ENCODE measurements at regions not wholly inside any gene's neighbourhood (a gene's known extent, or its start where the extent isn't known, plus 50 kb on each side); places are given as distances from the start of the nearest gene placed in this dataset.

GRCh38 chr3:159432682-159433340 is 555.8 kb upstream of the IL12A start (continued):
- TF ChIP-seq PRDM2 (tag by site-specific recombination; IDR thresholded peaks at IDR 0.05; ENCODE audit: borderline replicate concordance) (no peak), ZNF529 (tag by site-specific recombination; IDR thresholded peaks at IDR 0.05; ENCODE audit: insufficient replicate concordance) (no peak), KLF1 (tag by site-specific recombination; IDR thresholded peaks at IDR 0.05) (no peak), ZFHX2 (tag by site-specific recombination; conservative IDR thresholded peaks at IDR 0.05) (no peak), SP3 (tag by site-specific recombination; IDR thresholded peaks at IDR 0.05) (no peak), HOXA7 (CRISPR knock-in tag; IDR thresholded peaks at IDR 0.05; ENCODE audit: borderline replicate concordance) (no peak)

- TF ChIP-seq ZNF354C (tag by site-specific recombination; IDR thresholded peaks at IDR 0.05; ENCODE audit: borderline replicate concordance, low read depth) (no peak), ZNF560 (tag by site-specific recombination; IDR thresholded peaks at IDR 0.05; ENCODE audit: borderline replicate concordance) (no peak), ZBTB6 (tag by site-specific recombination; IDR thresholded peaks at IDR 0.05) (no peak), ZNF302 (tag by site-specific recombination; IDR thresholded peaks at IDR 0.05; ENCODE audit: low read depth) (no peak), PRDM6 (tag by site-specific recombination; IDR thresholded peaks at IDR 0.05) (no peak), ZNF548 (tag by site-specific recombination; IDR thresholded peaks at IDR 0.05) (no peak)
- ChIA-PET POLR2A (no interaction called here), CTCF (no interaction called here)
- no peak overlapping the region for H3K27ac ChIP-seq (ENCODE audit: extremely low read depth, low read depth, low read length)
- no peaks in the 10 kb centered on the region for H3K36me3 ChIP-seq (ENCODE audit: control insufficient read depth in 2 of 2, insufficient read depth in 1 of 2, low read length in 2 of 2)
- H3K4me3 ChIP-seq (ENCODE audit: low read depth, low read length) = no peak overlapping the region
- no peaks in the 10 kb centered on the region for H3K4me1 ChIP-seq (ENCODE audit: control insufficient read depth, insufficient read depth, low read length)
- no peaks in the 10 kb centered on the region for H3K9me3 ChIP-seq (ENCODE audit: control insufficient read depth, insufficient read depth, low read depth, low read length)
These were observed 549.3 kb upstream of the IL12A start for GRCh38 chr3:159439346-159439745.

- Histone ChIP-seq H3K4me1 (ENCODE audit: control insufficient read depth, insufficient read depth, low read length) (no peaks in the 10 kb centered on the region), H3K36me3 (ENCODE audit: control insufficient read depth in 2 of 2, insufficient read depth in 1 of 2, low read length in 2 of 2) (no peaks in the 10 kb centered on the region), H3K9me3 (ENCODE audit: control insufficient read depth, insufficient read depth, low read depth, low read length) (no peaks in the 10 kb centered on the region), H3K4me3 (ENCODE audit: low read depth, low read length) (no peak overlapping the region), H3K27ac (ENCODE audit: extremely low read depth, low read depth, low read length) (no peak overlapping the region)
- no peak for TF ChIP-seq YY1 (tag by site-specific recombination; IDR thresholded peaks at IDR 0.05)
- TF ChIP-seq SCRT1 (tag by site-specific recombination; IDR thresholded peaks at IDR 0.05; ENCODE audit: borderline replicate concordance) = 0 out of 2 replicates have a peak, but pooled peaks have one; percentile 26
- no peak for TF ChIP-seq AEBP2 (tag by site-specific recombination; IDR thresholded peaks at IDR 0.05; ENCODE audit: borderline replicate concordance)
- ChIA-PET POLR2A (no interaction called here), CTCF (no interaction called here)
These were observed 547.4 kb upstream of the IL12A start for GRCh38 chr3:159441279-159441678.

Data from HEK293 (cell line).